ENCODE measurements at regions not wholly inside any gene's neighbourhood (a gene's known extent, or its start where the extent isn't known, plus 50 kb on each side); places are given as distances from the start of the nearest gene placed in this dataset.
"Not testable (repeated sequence)": the region's sequence is repeated elsewhere in the genome, so short reads cannot be mapped to it uniquely, and the experiment has no call there.

DNA sequence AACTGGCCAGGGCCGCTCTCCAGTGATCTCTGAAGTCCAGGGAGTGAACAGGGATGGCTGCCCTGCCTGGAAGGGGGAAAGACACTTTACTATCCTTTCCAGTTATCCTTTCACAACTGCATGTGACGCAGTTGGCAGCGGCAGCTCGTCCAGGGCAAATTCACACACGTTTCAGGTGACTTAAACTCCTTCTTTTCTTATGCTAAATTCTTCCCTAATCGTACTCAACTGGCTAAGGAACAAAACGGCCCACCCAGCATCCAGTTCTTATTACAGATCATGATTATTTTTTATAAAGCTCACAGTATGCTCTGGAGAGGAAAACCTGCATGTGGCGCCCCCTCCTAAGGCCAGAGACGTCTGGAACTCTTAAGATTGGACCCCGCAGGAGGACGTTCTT lies 767.1 kb downstream of the UQCRFS1 start:
- Histone ChIP-seq H3K4me3 (ENCODE audit: insufficient read length, low read depth) (no peak overlapping the region), H3K27me3 (ENCODE audit: insufficient read depth, insufficient read length) (no peaks in the 10 kb centered on the region), H3K36me3 (ENCODE audit: insufficient read depth, insufficient read length, low read length) (no peaks in the 10 kb centered on the region), H3K9ac (ENCODE audit: insufficient read length, low read depth) (no peak overlapping the region), H3K4me1 (ENCODE audit: insufficient read depth, insufficient read length) (peaks cover 3% of the 10 kb centered on the region), H3K9me3 (ENCODE audit: insufficient read depth, low read length) (no peaks in the 10 kb centered on the region)
- DNase-seq (ENCODE audit: low read depth, low spot score) = no peak
- TF ChIP-seq YY1 (IDR thresholded peaks at IDR 0.05; ENCODE audit: insufficient read depth, insufficient read length) (no peak), ZNF274 (IDR thresholded peaks at IDR 0.05; ENCODE audit: low read depth, low read length) (no peak), SUZ12 (IDR thresholded peaks at IDR 0.05; ENCODE audit: extremely low read depth, insufficient read depth, insufficient read length) (no peak)

DNA sequence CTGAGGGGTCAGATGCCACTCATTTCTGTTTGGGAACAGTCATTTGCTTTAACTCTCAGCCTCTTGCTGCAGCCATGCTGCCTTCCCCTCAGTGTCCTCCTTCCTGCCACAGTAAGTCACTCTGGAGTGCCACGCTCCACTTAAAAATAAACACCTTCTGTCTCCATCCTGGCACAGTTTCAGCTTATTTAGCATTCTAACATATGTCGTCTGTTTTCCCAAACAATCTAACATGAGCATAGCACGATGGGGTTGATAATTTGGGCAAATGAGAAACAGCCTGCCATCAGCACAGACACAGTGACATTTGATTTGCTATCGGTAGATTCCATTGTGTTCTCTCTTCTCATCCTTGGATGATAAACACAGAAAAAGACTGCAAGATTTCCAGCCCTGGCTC lies 768.6 kb downstream of the UQCRFS1 start:
- H3K36me3 ChIP-seq (ENCODE audit: insufficient read depth, insufficient read length, low read length) = no peaks in the 10 kb centered on the region
- no peak for DNase-seq (ENCODE audit: low read depth, low spot score)
- H3K9ac ChIP-seq (ENCODE audit: insufficient read length, low read depth) = no peak overlapping the region
- H3K9me3 ChIP-seq (ENCODE audit: insufficient read depth, low read length) = no peaks in the 10 kb centered on the region
- no peak overlapping the region for H3K4me3 ChIP-seq (ENCODE audit: insufficient read length, low read depth)
- TF ChIP-seq ZNF274 (IDR thresholded peaks at IDR 0.05; ENCODE audit: low read depth, low read length) (no peak), SUZ12 (IDR thresholded peaks at IDR 0.05; ENCODE audit: extremely low read depth, insufficient read depth, insufficient read length) (no peak), YY1 (IDR thresholded peaks at IDR 0.05; ENCODE audit: insufficient read depth, insufficient read length) (no peak)
- H3K4me1 ChIP-seq (ENCODE audit: insufficient read depth, insufficient read length) = peaks cover 3% of the 10 kb centered on the region
- H3K27me3 ChIP-seq (ENCODE audit: insufficient read depth, insufficient read length) = no peaks in the 10 kb centered on the region

DNA sequence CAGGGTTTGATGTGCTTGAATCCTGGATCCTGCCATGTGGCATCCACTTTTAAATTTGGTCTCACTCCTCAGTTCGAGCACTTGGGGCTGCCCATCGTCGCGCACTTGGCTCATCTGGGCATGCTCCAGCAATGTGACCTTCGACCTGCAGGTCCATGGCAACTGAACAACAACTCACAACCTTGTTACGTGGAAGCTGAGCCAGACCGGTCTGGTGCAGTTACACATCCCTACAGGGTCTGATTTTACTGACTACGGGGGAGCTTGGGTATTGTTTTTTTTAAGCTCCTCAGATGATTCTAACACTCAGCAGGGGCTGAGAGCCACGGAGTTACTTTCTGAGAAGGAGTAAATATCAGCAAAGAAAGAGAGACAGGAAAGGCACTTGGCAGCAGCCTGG lies 769.6 kb downstream of the UQCRFS1 start:
- Histone ChIP-seq H3K36me3 (ENCODE audit: insufficient read depth, insufficient read length, low read length) (no peaks in the 10 kb centered on the region), H3K9ac (ENCODE audit: insufficient read length, low read depth) (no peak overlapping the region), H3K4me3 (ENCODE audit: insufficient read length, low read depth) (no peak overlapping the region), H3K4me1 (ENCODE audit: insufficient read depth, insufficient read length) (peaks cover 6% of the 10 kb centered on the region), H3K27me3 (ENCODE audit: insufficient read depth, insufficient read length) (no peaks in the 10 kb centered on the region), H3K9me3 (ENCODE audit: insufficient read depth, low read length) (no peaks in the 10 kb centered on the region)
- DNase-seq (ENCODE audit: low read depth, low spot score) = no peak
- TF ChIP-seq YY1 (IDR thresholded peaks at IDR 0.05; ENCODE audit: insufficient read depth, insufficient read length) (no peak), ZNF274 (IDR thresholded peaks at IDR 0.05; ENCODE audit: low read depth, low read length) (no peak), SUZ12 (IDR thresholded peaks at IDR 0.05; ENCODE audit: extremely low read depth, insufficient read depth, insufficient read length) (no peak)

DNA sequence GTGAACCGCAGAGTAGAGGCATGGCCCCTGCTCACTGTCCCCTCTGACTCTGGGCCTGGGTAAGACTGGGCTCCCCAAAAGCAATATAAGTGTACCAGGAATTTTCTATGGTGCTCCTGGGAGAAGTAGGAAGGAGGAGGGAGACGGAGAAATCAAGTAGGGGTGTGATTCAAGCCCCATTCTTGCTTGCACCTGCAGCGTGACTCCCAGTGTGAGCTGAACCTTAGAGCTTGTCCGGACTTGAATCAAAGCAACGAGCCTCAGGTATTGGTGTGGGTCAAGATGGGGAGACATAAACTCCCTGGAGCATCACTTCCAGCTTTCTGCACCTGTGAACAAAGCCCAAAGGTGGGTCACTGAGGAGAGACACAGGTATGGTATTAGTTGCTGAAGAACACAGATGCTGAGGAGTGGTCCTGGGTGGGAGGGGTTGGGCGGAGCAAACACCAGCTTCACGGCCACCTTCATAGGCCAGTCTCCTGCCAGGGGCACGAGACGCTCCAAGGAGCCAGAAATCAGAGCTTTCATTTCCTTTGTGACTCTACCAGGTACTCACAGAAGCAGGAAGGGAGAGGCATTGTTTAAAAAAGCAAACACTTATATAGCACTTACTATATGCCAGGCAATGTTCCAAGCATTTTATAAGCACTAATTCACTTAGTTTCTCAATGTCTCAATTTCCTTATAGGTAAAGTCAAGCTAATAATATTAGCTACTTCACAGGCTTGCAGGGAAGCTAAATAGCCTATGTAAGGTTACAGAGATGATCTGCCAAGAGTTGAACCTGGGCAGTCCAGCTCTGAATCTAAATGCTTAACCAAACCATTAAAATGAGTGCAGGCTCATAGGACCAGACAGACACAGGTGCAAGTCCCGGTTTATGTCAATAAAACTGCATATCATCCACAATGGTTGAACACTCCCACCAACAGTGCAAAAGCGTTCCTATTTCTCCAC lies 775.3 kb downstream of the UQCRFS1 start:
- Histone ChIP-seq H3K9me3 (ENCODE audit: insufficient read depth, low read length) (peaks cover 16% of the 10 kb centered on the region; the same call in 1 of the 2 replicates), H3K36me3 (ENCODE audit: insufficient read depth, insufficient read length, low read length) (no peaks in the 10 kb centered on the region), H3K27me3 (ENCODE audit: insufficient read depth, insufficient read length) (no peaks in the 10 kb centered on the region), H3K4me3 (ENCODE audit: insufficient read length, low read depth) (no peak overlapping the region), H3K9ac (ENCODE audit: insufficient read length, low read depth) (no peak overlapping the region), H3K4me1 (ENCODE audit: insufficient read depth, insufficient read length) (peaks cover 3% of the 10 kb centered on the region)
- TF ChIP-seq ZNF274 (IDR thresholded peaks at IDR 0.05; ENCODE audit: low read depth, low read length) (no peak), SUZ12 (IDR thresholded peaks at IDR 0.05; ENCODE audit: extremely low read depth, insufficient read depth, insufficient read length) (no peak), YY1 (IDR thresholded peaks at IDR 0.05; ENCODE audit: insufficient read depth, insufficient read length) (no peak)
- DNase-seq (ENCODE audit: low read depth, low spot score) = no peak

DNA sequence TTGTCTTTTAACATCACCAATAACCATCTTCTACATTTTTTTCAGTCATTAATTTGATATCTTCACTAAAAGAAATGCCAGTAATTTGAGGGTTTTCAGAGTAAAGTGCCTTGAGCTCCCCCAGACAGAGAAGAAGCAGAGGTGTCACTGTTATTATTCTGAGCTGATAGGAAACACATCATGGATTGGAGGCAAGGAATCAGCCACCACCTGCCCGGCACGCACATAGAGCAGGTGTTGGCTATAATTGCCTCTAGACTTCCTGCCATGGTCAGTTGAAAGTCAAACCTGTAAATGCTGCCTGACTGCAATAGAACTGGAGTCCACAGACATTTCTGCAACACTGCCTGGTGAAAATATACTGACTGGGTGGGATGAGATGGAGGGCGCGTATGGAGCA lies 776.6 kb downstream of the UQCRFS1 start:
- H3K9ac ChIP-seq (ENCODE audit: insufficient read length, low read depth) = no peak overlapping the region
- peaks cover 3% of the 10 kb centered on the region for H3K4me1 ChIP-seq (ENCODE audit: insufficient read depth, insufficient read length)
- H3K27me3 ChIP-seq (ENCODE audit: insufficient read depth, insufficient read length) = no peaks in the 10 kb centered on the region
- no peak for DNase-seq (ENCODE audit: low read depth, low spot score)
- no peak overlapping the region for H3K4me3 ChIP-seq (ENCODE audit: insufficient read length, low read depth)
- H3K36me3 ChIP-seq (ENCODE audit: insufficient read depth, insufficient read length, low read length) = no peaks in the 10 kb centered on the region
- TF ChIP-seq SUZ12 (IDR thresholded peaks at IDR 0.05; ENCODE audit: extremely low read depth, insufficient read depth, insufficient read length) (no peak), YY1 (IDR thresholded peaks at IDR 0.05; ENCODE audit: insufficient read depth, insufficient read length) (no peak), ZNF274 (IDR thresholded peaks at IDR 0.05; ENCODE audit: low read depth, low read length) (no peak)
- peaks cover 16% of the 10 kb centered on the region; the same call in 1 of the 2 replicates for H3K9me3 ChIP-seq (ENCODE audit: insufficient read depth, low read length)

DNA sequence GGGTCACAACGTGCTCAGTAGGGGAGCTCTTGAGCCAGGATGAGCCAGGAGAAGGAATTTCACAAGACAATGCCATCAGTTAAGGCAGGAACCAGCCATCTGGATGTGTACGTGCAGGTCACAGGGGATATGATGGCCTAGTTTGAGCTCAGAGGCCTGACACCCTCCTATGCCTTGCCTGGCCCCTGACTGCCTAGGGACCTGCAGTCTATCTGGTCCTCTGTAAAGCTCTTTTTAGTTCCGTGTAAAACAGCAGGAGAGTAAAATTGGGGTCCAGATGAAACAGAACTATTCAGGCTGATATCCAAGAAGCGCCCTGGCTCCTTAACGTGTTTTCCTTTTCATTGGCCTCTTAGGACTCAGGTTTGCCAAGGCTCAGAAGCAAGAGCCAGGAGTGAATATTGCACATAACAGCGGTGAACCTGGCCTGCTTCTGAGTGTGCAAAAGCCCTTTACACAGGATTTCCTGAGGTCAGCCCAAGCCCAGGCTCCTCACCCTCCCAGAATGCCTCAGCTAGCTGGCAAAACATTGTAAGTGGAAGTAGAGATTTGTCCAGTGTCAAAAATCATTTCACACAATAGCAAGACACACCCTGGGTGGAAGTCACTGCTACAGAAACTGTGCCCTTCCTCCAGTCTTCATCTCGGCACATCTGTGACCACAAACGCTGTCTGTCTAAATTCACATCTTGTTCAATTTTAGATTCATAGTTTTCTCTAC lies 777.2 kb downstream of the UQCRFS1 start:
- no peak overlapping the region for H3K4me3 ChIP-seq (ENCODE audit: insufficient read length, low read depth)
- peaks cover 3% of the 10 kb centered on the region for H3K4me1 ChIP-seq (ENCODE audit: insufficient read depth, insufficient read length)
- no peak for DNase-seq (ENCODE audit: low read depth, low spot score)
- H3K36me3 ChIP-seq (ENCODE audit: insufficient read depth, insufficient read length, low read length) = no peaks in the 10 kb centered on the region
- TF ChIP-seq SUZ12 (IDR thresholded peaks at IDR 0.05; ENCODE audit: extremely low read depth, insufficient read depth, insufficient read length) = no peak
- no peak for TF ChIP-seq ZNF274 (IDR thresholded peaks at IDR 0.05; ENCODE audit: low read depth, low read length)
- no peak for TF ChIP-seq YY1 (IDR thresholded peaks at IDR 0.05; ENCODE audit: insufficient read depth, insufficient read length)
- H3K9me3 ChIP-seq (ENCODE audit: insufficient read depth, low read length) = peaks cover 16% of the 10 kb centered on the region; the same call in 1 of the 2 replicates
- no peak overlapping the region for H3K9ac ChIP-seq (ENCODE audit: insufficient read length, low read depth)
- no peaks in the 10 kb centered on the region for H3K27me3 ChIP-seq (ENCODE audit: insufficient read depth, insufficient read length)

DNA sequence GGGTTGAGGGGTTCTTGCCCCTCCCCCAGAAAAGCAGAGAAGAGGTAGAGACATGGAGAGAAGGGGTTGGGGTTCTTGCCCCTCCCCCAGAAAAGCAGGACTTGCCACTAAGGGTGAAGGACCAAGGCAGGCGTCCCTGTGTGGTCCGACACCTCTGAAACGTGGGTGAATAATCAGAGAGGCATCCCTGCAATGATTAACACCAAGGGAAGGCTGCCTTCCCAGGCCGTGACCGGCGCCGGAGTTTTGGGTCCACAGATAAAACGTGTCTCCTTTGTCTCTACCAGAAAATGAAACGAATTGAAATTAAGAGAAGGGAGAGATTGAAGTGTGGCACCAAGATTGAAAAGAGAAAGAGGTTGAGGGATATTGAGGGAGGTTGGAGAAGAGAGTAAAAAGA lies 778.2 kb downstream of the UQCRFS1 start:
- H3K9ac ChIP-seq (ENCODE audit: insufficient read length, low read depth); H3K36me3 ChIP-seq (ENCODE audit: insufficient read depth, insufficient read length, low read length); DNase-seq (ENCODE audit: low read depth, low spot score); H3K27me3 ChIP-seq (ENCODE audit: insufficient read depth, insufficient read length); H3K4me1 ChIP-seq (ENCODE audit: insufficient read depth, insufficient read length); H3K4me3 ChIP-seq (ENCODE audit: insufficient read length, low read depth): not testable (repeated sequence)
- peaks cover 16% of the 10 kb centered on the region; the same call in 1 of the 2 replicates for H3K9me3 ChIP-seq (ENCODE audit: insufficient read depth, low read length)

DNA sequence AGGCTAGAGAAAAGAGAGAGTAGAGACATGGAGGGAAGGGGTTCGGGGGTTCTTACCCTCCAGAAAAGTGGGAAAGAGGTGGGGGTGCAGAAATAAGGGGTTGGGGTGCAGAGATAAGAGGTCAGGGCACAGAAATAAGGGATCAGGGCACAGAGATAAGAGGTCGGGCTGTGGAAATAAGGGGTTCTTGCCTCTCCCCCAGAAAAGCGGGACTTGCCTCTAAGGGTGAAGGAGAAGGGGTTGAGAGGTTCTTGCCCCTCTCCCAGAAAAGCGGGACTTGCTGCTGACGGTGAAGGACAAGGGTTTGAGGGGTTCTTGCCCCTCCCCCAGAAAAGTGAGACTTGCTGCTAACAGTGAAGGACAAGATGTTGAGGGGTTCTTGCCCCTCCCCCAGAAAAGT lies 778.6 kb downstream of the UQCRFS1 start:
- not testable (repeated sequence) for H3K4me1 ChIP-seq (ENCODE audit: insufficient read depth, insufficient read length); DNase-seq (ENCODE audit: low read depth, low spot score)
- H3K9me3 ChIP-seq (ENCODE audit: insufficient read depth, low read length) = peaks cover 16% of the 10 kb centered on the region; the same call in 1 of the 2 replicates

DNA sequence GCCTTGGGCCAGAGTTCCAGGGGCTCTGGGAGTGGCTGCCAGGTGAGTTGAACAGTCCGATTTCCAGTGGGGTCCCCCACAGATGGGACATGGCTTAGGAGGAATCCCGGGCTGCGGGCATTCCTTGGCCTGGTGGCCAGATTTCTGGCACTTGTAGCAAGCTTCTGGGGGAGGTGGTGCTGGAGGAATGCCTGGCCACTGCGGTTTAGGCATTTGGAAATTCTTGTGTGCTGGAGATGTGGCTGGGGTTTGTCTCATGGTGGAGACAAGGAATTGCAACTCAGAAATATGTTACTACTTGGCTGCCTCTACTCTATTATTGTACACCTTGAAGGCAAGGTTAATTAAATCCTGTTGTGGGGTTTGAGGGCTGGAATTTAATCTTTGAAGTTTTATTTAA lies 779.8 kb downstream of the UQCRFS1 start:
- H3K4me1 ChIP-seq (ENCODE audit: insufficient read depth, insufficient read length); DNase-seq (ENCODE audit: low read depth, low spot score); H3K27me3 ChIP-seq (ENCODE audit: insufficient read depth, insufficient read length); H3K36me3 ChIP-seq (ENCODE audit: insufficient read depth, insufficient read length, low read length); H3K4me3 ChIP-seq (ENCODE audit: insufficient read length, low read depth); H3K9ac ChIP-seq (ENCODE audit: insufficient read length, low read depth): not testable (repeated sequence)
- H3K9me3 ChIP-seq (ENCODE audit: insufficient read depth, low read length) = peaks cover 16% of the 10 kb centered on the region; the same call in 1 of the 2 replicates

More for the DNA sequence above, 778.6 kb downstream of the UQCRFS1 start:
- H3K27me3 ChIP-seq (ENCODE audit: insufficient read depth, insufficient read length); H3K36me3 ChIP-seq (ENCODE audit: insufficient read depth, insufficient read length, low read length); H3K4me3 ChIP-seq (ENCODE audit: insufficient read length, low read depth); H3K9ac ChIP-seq (ENCODE audit: insufficient read length, low read depth): not testable (repeated sequence)

All from NT2/D1 (cell line).